Motor neuron (in vitro differentiated cells): ENCODE measurements at regions not wholly inside any gene's neighbourhood (a gene's known extent, or its start where the extent isn't known, plus 50 kb on each side); places are given as distances from the start of the nearest gene placed in this dataset.
A peak's percentile ranks its signal among the peaks of the same experiment; 100 is the strongest.

Source experiments
- ATAC-seq, 8 experiments: fragments of 200-7000 bp; cut with Tn5 transposase; replicated peaks in 6 of 8; 2 replicates each; pipeline ENCODE4 v1.8.0; 2021; ENCODE audit warnings: mild to moderate bottlenecking in 8 of 8, moderate library complexity in 8 of 8
- H3K27ac ChIP-seq, 2 donors: fragments of 250-450 bp; sonication (Bioruptor Pico); 2 replicates each; pipeline ENCODE4 v1.9.0; 2021; ENCODE audit warnings: antibody characterized with exemption in 2 of 2, mild to moderate bottlenecking in 2 of 2, moderate library complexity in 1 of 2
- H3K4me1 ChIP-seq, 2 donors: fragments of 250-450 bp; sonication (Bioruptor Pico); replicated peaks in 1 of 2; 2 replicates each; pipeline ENCODE4 v1.6.1; 2021; ENCODE audit warnings: antibody characterized with exemption in 2 of 2, mild to moderate bottlenecking in 2 of 2, moderate library complexity in 1 of 2
- H3K4me3 ChIP-seq, 5 donors: fragments of 250-450 bp; sonication (Bioruptor Pico); 2 replicates each; pipeline ENCODE4 v1.9.0; 2021; ENCODE audit warnings: antibody characterized with exemption in 5 of 5, mild to moderate bottlenecking in 5 of 5, moderate library complexity in 4 of 5
- WGBS, 10 experiments: fragments of 450-650 bp; shearing (Covaris generic); methylation state at CpG; one replicate each; pipeline ENCODE4 v1.0.0; 2022; 5-methylcytosine and 5-hydroxymethylcytosine counted together
- in situ Hi-C, 9 experiments: fragments of 400-800 bp; cut with MboI; loops; one replicate each; pipeline ENCODE4 v1.15.0; 2021; ENCODE audit warnings: low sequenced_read_pairs in 9 of 9, low pct_unique_long_range_greater_than_20kb in 2 of 9; ENCODE audit not compliant: unreplicated experiment in 9 of 9

- H3K4me3 ChIP-seq = no peak overlapping the region
- in situ Hi-C loops = no loop called here
- WGBS, 10 experiments = 0 to 100% (median 83%) methylated on average over 1 of the region's 1 CpG; no CpG with 5 or more reads in 1 of the 10 experiments
- no peaks in the 10 kb centered on the region for H3K4me1 ChIP-seq
- ATAC-seq = no peak
- no peak overlapping the region for H3K27ac ChIP-seq
Observed at GRCh38 chr4:43842594-43842993, 606.0 kb downstream of the KCTD8 start.

DNA sequence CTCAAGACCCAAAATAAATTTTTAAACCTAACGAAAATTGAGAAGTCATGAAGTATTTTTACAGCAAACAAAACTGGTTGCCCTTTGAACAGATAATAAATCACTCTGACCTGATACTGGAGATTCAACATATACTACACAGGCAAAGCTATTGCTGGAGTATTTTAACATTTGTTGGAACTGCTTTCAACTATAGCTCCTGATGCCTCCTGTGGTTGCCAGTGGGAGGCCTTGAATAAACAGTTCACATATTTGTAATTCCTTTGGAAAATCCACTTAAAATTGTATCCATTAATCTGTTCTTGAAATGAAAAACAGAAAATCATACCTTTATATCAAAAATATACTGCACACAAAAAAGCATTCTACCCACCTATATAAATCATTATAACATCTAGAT is 605.1 kb downstream of the KCTD8 start:
- no peak overlapping the region for H3K4me3 ChIP-seq
- H3K27ac ChIP-seq = no peak overlapping the region
- in situ Hi-C loops = no loop called here
- WGBS, 10 experiments = 0 to 88% (median 24%) methylated on average over 1 of the region's 1 CpG; no CpG with 5 or more reads in 2 of the 10 experiments
- ATAC-seq = no peak
- H3K4me1 ChIP-seq = no peaks in the 10 kb centered on the region

GRCh38 chr4:43846111-43846587 is 602.5 kb downstream of the KCTD8 start:
- WGBS, 10 experiments = 30 to 95% methylated on average over 2 to 8 of the region's 22 CpGs; no CpG with 5 or more reads in 8 of the 10 experiments
- H3K27ac ChIP-seq = no peak overlapping the region
- no peak for ATAC-seq
- no peaks in the 10 kb centered on the region for H3K4me1 ChIP-seq
- H3K4me3 ChIP-seq = no peak overlapping the region
- in situ Hi-C loops = no loop called here

GRCh38 chr4:43853565-43854264 is 594.9 kb downstream of the KCTD8 start:
- H3K27ac ChIP-seq = no peak overlapping the region
- no peak for ATAC-seq
- no peak overlapping the region for H3K4me3 ChIP-seq
- H3K4me1 ChIP-seq = no peaks in the 10 kb centered on the region
- WGBS, 10 experiments = 3 to 88% (median 58%) methylated on average over 1 to 6 of the region's 7 CpGs
- in situ Hi-C loops = no loop called here

DNA sequence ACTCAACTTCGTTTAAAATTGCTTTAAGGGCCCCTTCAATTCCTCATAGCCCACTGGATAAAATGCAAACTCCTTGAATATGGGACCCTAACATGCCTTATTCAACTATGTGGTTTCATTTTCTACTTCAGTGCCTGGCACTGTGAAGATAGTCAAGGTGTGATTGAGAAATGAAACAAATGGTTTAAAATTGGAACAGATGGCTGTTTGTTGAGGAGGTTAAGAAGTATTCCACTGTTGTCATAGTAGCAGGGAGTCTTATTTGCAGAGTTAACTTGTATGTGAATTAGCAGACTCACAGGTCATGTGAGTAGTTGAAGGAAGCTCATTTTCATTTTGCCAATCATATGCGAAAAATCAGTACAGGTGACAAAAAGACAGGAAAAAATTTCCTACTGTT is 593.3 kb downstream of the KCTD8 start:
- WGBS, 10 experiments = 0 to 100% (median 55%) methylated on average over 1 to 2 of the region's 2 CpGs

GRCh38 chr4:43864616-43865146 is 583.9 kb downstream of the KCTD8 start:
- ATAC-seq = no peak
- 0 to 90% (median 79%) methylated on average over 3 to 5 of the region's 5 CpGs; no CpG with 5 or more reads in 1 of the 10 experiments for WGBS, 10 experiments
- H3K4me3 ChIP-seq = no peak overlapping the region
- no peak overlapping the region for H3K27ac ChIP-seq
- in situ Hi-C loops = no loop called here
- no peaks in the 10 kb centered on the region for H3K4me1 ChIP-seq

More for the DNA sequence above, 593.3 kb downstream of the KCTD8 start:
- no peak overlapping the region for H3K27ac ChIP-seq
- in situ Hi-C loops = no loop called here
- H3K4me1 ChIP-seq = no peaks in the 10 kb centered on the region
- no peak overlapping the region for H3K4me3 ChIP-seq
- no peak for ATAC-seq

DNA sequence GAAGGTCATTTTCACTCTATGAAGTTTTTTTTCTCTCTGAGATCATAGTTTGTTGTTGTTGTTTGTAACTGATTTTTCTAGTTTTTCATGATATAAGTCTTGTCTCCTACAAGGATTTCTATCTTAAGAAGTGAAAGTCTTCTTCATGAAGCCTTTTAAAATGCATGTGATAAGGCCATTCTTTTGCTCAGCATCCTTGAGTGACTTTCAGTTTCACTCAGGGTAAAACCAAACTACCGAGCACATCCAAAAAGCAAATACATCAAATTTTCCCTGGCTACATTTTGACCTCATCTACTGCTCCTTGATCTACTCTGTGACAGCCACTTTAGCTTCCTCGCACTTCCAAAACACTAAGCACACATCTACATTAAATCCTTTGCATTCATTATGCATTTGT is 580.7 kb downstream of the KCTD8 start:
- no peak overlapping the region for H3K4me3 ChIP-seq
- H3K4me1 ChIP-seq = no peaks in the 10 kb centered on the region
- in situ Hi-C loops = no loop called here
- 0 to 100% (median 83%) methylated on average over 1 to 2 of the region's 2 CpGs; no CpG with 5 or more reads in 1 of the 10 experiments for WGBS, 10 experiments
- ATAC-seq = no peak
- no peak overlapping the region for H3K27ac ChIP-seq

DNA sequence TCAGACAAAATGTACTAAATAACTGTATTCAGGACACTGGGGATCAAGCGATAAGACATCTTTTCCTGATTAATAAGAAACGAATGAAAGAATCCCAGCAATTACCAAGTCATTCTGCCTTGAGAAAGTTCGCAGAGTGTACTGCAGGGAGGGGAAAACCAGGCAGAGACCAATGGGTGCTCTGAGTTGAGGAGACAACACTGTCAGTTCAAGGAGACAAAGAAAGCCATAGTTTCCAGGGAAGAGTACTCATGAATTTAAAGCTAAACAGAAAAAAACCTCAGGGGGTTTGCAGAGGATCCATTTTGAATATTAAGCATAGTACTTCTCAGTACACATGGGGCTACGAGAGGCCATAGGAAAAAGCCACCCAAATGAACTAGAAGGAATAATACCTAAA is 573.0 kb downstream of the KCTD8 start:
- in situ Hi-C loops = no loop called here
- ATAC-seq = peak in 1 of 8 experiments; percentile 60
- Histone ChIP-seq H3K4me1 (no peaks in the 10 kb centered on the region), H3K27ac (no peak overlapping the region), H3K4me3 (no peak overlapping the region)
- 8 to 84% (median 71%) methylated on average over 1 to 4 of the region's 4 CpGs; no CpG with 5 or more reads in 1 of the 10 experiments for WGBS, 10 experiments

GRCh38 chr4:43882470-43882869 is 566.1 kb downstream of the KCTD8 start:
- no peaks in the 10 kb centered on the region for H3K4me1 ChIP-seq
- no peak overlapping the region for H3K27ac ChIP-seq
- WGBS, 10 experiments = 0 to 91% (median 80%) methylated on average over 1 of the region's 1 CpG; no CpG with 5 or more reads in 5 of the 10 experiments
- in situ Hi-C loops = no loop called here
- no peak overlapping the region for H3K4me3 ChIP-seq
- ATAC-seq = no peak

- no peak overlapping the region for H3K4me3 ChIP-seq
- H3K4me1 ChIP-seq = no peaks in the 10 kb centered on the region
- no peak overlapping the region for H3K27ac ChIP-seq
- WGBS, 10 experiments = 4 to 94% (median 69%) methylated on average over 2 to 3 of the region's 3 CpGs; no CpG with 5 or more reads in 1 of the 10 experiments
- ATAC-seq = no peak
- in situ Hi-C loops = no loop called here
Observed at GRCh38 chr4:43886196-43886595, 562.4 kb downstream of the KCTD8 start.

DNA sequence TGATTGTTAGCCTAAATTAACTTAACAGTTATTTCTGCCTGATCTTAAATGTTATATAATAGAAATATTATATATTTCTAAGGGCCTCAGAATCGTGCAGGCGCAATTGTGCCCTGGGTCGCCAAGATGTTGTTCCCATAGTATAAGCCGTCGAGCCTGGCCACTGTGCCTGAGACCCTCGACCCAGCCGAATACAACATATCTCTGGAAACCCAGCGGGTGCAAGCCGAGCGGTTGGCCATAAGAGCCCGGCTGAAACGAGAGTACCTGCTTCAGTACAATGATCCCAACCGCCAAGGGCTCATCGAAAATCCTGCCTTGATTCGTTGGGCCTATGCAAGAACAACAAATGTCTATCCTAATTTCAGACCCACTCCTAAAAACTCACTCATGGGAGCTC is 549.8 kb downstream of the KCTD8 start:
- no peak overlapping the region for H3K27ac ChIP-seq
- no peaks in the 10 kb centered on the region for H3K4me1 ChIP-seq
- WGBS, 10 experiments = 5 to 96% (median 91%) methylated on average over 1 to 13 of the region's 15 CpGs; no CpG with 5 or more reads in 1 of the 10 experiments
- in situ Hi-C loops = no loop called here
- no peak for ATAC-seq
- no peak overlapping the region for H3K4me3 ChIP-seq

- 20 to 100% (median 63%) methylated on average over 1 to 3 of the region's 4 CpGs; no CpG with 5 or more reads in 4 of the 10 experiments for WGBS, 10 experiments
Observed at GRCh38 chr4:43903456-43903855, 545.2 kb downstream of the KCTD8 start.

DNA sequence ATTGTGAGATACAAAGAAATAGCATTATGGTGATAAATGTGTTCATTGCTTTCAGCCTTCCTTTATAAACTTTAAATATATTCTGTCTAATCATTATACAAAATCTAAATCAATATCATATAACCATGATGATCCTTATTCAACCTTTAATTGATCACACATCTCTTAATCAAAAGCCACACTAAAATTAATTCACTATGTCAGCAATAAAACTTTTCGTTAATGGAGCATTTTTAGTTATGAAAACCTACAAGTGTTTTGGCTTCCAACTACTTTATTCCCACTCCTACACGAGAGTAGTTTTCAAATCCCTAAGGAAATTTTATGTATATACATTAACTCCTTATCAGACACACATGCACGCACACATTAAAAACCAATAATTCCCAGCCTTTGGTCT is 530.2 kb downstream of the KCTD8 start:
- Histone ChIP-seq H3K4me1 (no peaks in the 10 kb centered on the region), H3K27ac (no peak overlapping the region), H3K4me3 (no peak overlapping the region)
- no peak for ATAC-seq
- 0 to 86% (median 62%) methylated on average over 1 to 3 of the region's 3 CpGs for WGBS, 10 experiments
- in situ Hi-C loops = no loop called here

More at GRCh38 chr4:43903456-43903855, 545.2 kb downstream of the KCTD8 start:
- Histone ChIP-seq H3K27ac (no peak overlapping the region), H3K4me3 (no peak overlapping the region), H3K4me1 (no peaks in the 10 kb centered on the region)
- ATAC-seq = no peak
- in situ Hi-C loops = no loop called here

DNA sequence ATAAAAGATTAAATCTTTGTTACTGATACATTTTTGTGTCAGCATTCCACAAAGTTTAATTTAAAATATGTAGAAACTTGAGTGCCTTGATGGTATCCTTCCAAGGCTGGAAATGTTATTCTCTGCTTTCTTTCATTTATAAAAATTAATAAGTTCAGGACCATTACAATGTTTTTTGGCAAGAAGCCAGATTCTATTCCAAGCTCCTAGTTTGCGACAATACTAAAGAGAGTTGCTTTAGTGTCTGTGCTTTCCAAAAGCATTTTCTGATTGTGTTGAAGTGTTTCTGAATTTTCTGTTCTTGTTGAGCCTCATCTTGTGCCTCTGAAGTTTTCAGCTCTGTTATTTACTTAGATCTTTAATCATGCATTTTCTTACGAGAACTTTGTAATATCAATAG is 516.2 kb downstream of the KCTD8 start:
- no peak overlapping the region for H3K4me3 ChIP-seq
- WGBS, 10 experiments = 5 to 94% (median 83%) methylated on average over 1 to 2 of the region's 2 CpGs; no CpG with 5 or more reads in 1 of the 10 experiments
- H3K4me1 ChIP-seq = no peaks in the 10 kb centered on the region
- in situ Hi-C loops = no loop called here
- no peak for ATAC-seq
- no peak overlapping the region for H3K27ac ChIP-seq
